ENCODE measurements at regions not wholly inside any gene's neighbourhood (a gene's known extent, or its start where the extent isn't known, plus 50 kb on each side); places are given as distances from the start of the nearest gene placed in this dataset.

DNA sequence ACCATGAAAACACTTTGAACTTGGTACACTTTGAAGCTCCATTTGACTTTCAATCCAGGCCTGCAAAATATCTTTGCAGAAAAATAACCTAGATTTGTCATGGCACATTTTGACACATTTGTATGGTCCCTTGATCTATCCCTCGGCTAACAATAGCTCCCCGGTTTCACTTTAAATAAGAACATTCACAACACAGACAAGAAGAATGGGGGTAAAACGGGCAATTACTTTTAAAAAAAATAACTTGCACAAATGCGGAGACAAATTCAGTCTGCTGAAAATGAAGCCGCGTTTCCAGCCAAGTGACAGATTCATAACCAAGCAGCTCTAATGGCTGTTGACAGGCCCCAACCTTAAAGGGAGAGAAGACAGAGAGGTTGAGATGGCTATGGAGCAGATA, 218.2 kb downstream of the NPHP4 start:
- H3K4me3 ChIP-seq (ENCODE audit: low read length in 2 of 2) = no peak overlapping the region
- no peak for DNase-seq (ENCODE audit: low spot score)
- H3K4me1 ChIP-seq (ENCODE audit: control insufficient read depth in 2 of 2, insufficient read depth in 1 of 2, low read depth in 1 of 2, low read length in 2 of 2) = peaks cover 0 to 8% of the 10 kb centered on the region in 2 donors
- no peak overlapping the region for H2BK5ac ChIP-seq (ENCODE audit: low read length)
- H3K27me3 ChIP-seq (ENCODE audit: control insufficient read depth in 3 of 3, insufficient read depth in 3 of 3, low read depth in 1 of 3, low read length in 3 of 3) = peaks cover 0 to 23% (median 0%) of the 10 kb centered on the region in 3 experiments
- no peak overlapping the region for H3K27ac ChIP-seq (replicated peaks; ENCODE audit: low read length)
- no peak overlapping the region for H3K18ac ChIP-seq (ENCODE audit: low read length)
- H2BK120ac ChIP-seq (ENCODE audit: low read depth, low read length) = no peak overlapping the region
- no peak overlapping the region for H3K4me2 ChIP-seq (ENCODE audit: insufficient read depth, low read length, poor library complexity, severe bottlenecking)
- H4K8ac ChIP-seq (ENCODE audit: low read depth, low read length) = no peak overlapping the region
- no peak overlapping the region for H3K4ac ChIP-seq (ENCODE audit: low read length)
- no peaks in the 10 kb centered on the region for H3K9me3 ChIP-seq (replicated peaks in 1 of 2; ENCODE audit: control insufficient read depth in 2 of 2, insufficient read depth in 1 of 2, low read depth in 1 of 2, low read length in 2 of 2)
- WGBS, 2 donors (ENCODE audit: extremely low coverage in 2 of 2, insufficient read length in 2 of 2, insufficient replicate concordance in 1 of 2) = no CpG with 5 or more reads among the region's 6 CpGs
- no peak overlapping the region for H3K9ac ChIP-seq (ENCODE audit: low read depth, low read length, poor library complexity)
- no peak overlapping the region for H2AK5ac ChIP-seq (ENCODE audit: low read depth, low read length)
- no peak overlapping the region for H3K23ac ChIP-seq (ENCODE audit: low read depth, low read length, poor library complexity)
- H3K36me3 ChIP-seq (replicated peaks in 1 of 2; ENCODE audit: control insufficient read depth in 2 of 2, insufficient read depth in 2 of 2, low read length in 2 of 2) = no peaks in the 10 kb centered on the region
- no peaks in the 10 kb centered on the region for H3K79me1 ChIP-seq (ENCODE audit: low read depth, low read length)
- H2AFZ ChIP-seq (ENCODE audit: low read length) = no peak overlapping the region
- no peak overlapping the region for H3K14ac ChIP-seq (ENCODE audit: low read length)
- H2BK15ac ChIP-seq (ENCODE audit: low read length) = no peak overlapping the region
- H2BK12ac ChIP-seq (ENCODE audit: low read length) = no peak overlapping the region
- no peak overlapping the region for H4K91ac ChIP-seq (ENCODE audit: low read depth, low read length, poor library complexity)

DNA sequence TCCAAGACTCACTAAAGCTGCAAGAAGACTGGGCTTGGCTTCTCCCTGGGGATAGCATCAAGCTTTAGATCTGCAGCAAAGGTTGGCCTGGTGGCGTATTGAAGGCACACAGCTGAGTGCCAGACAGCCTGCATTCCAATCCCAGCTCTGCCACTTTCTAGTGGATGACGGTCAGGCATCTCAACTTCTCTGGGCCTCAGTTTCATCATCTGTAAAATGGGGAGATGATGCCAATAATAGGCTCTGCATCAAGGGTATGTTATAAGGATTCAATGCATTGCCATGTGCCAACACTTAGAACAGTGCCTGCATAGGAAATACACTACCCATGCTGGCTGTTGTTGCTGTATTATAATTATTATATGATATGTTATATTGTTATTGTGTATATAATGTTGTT, 220.4 kb downstream of the NPHP4 start:
- no peaks in the 10 kb centered on the region for H3K79me1 ChIP-seq (ENCODE audit: low read depth, low read length)
- WGBS, 2 donors (ENCODE audit: extremely low coverage in 2 of 2, insufficient read length in 2 of 2, insufficient replicate concordance in 1 of 2) = no CpG with 5 or more reads among the region's 2 CpGs
- H3K4me1 ChIP-seq (ENCODE audit: control insufficient read depth in 2 of 2, insufficient read depth in 1 of 2, low read depth in 1 of 2, low read length in 2 of 2) = peaks cover 0 to 8% of the 10 kb centered on the region in 2 donors
- H3K9me3 ChIP-seq (replicated peaks in 1 of 2; ENCODE audit: control insufficient read depth in 2 of 2, insufficient read depth in 1 of 2, low read depth in 1 of 2, low read length in 2 of 2) = no peaks in the 10 kb centered on the region
- no peak overlapping the region for H3K9ac ChIP-seq (ENCODE audit: low read depth, low read length, poor library complexity)
- no peak overlapping the region for H2BK5ac ChIP-seq (ENCODE audit: low read length)
- no peak overlapping the region for H3K4me2 ChIP-seq (ENCODE audit: insufficient read depth, low read length, poor library complexity, severe bottlenecking)
- no peak overlapping the region for H4K8ac ChIP-seq (ENCODE audit: low read depth, low read length)
- peak overlapping the region; percentile 2 for H3K18ac ChIP-seq (ENCODE audit: low read length)
- no peak overlapping the region for H2BK120ac ChIP-seq (ENCODE audit: low read depth, low read length)
- no peak overlapping the region for H3K14ac ChIP-seq (ENCODE audit: low read length)
- H3K36me3 ChIP-seq (replicated peaks in 1 of 2; ENCODE audit: control insufficient read depth in 2 of 2, insufficient read depth in 2 of 2, low read length in 2 of 2) = no peaks in the 10 kb centered on the region
- H3K27ac ChIP-seq (replicated peaks; ENCODE audit: low read length) = no peak overlapping the region
- H3K4ac ChIP-seq (ENCODE audit: low read length) = no peak overlapping the region
- H2AK5ac ChIP-seq (ENCODE audit: low read depth, low read length) = no peak overlapping the region
- peaks cover 0 to 33% (median 2%) of the 10 kb centered on the region in 3 experiments for H3K27me3 ChIP-seq (ENCODE audit: control insufficient read depth in 3 of 3, insufficient read depth in 3 of 3, low read depth in 1 of 3, low read length in 3 of 3)
- no peak overlapping the region for H2AFZ ChIP-seq (ENCODE audit: low read length)
- no peak overlapping the region for H3K23ac ChIP-seq (ENCODE audit: low read depth, low read length, poor library complexity)
- no peak overlapping the region for H2BK15ac ChIP-seq (ENCODE audit: low read length)
- DNase-seq (ENCODE audit: low spot score) = no peak
- H4K91ac ChIP-seq (ENCODE audit: low read depth, low read length, poor library complexity) = no peak overlapping the region
- H2BK12ac ChIP-seq (ENCODE audit: low read length) = no peak overlapping the region
- no peak overlapping the region for H3K4me3 ChIP-seq (ENCODE audit: low read length in 2 of 2)

GRCh38 chr1:5770981-5771765, 221.1 kb downstream of the NPHP4 start:
- Histone ChIP-seq H2BK12ac (ENCODE audit: low read length) (peak overlapping the region; percentile 52), H3K9me3 (replicated peaks in 1 of 2; ENCODE audit: control insufficient read depth in 2 of 2, insufficient read depth in 1 of 2, low read depth in 1 of 2, low read length in 2 of 2) (no peaks in the 10 kb centered on the region), H3K27me3 (ENCODE audit: control insufficient read depth in 3 of 3, insufficient read depth in 3 of 3, low read depth in 1 of 3, low read length in 3 of 3) (peaks cover 0 to 35% (median 6%) of the 10 kb centered on the region in 3 experiments), H3K9ac (ENCODE audit: low read depth, low read length, poor library complexity) (no peak overlapping the region), H3K4me1 (ENCODE audit: control insufficient read depth in 2 of 2, insufficient read depth in 1 of 2, low read depth in 1 of 2, low read length in 2 of 2) (peaks cover 0 to 8% of the 10 kb centered on the region in 2 donors), H4K8ac (ENCODE audit: low read depth, low read length) (no peak overlapping the region), H3K4me3 (ENCODE audit: low read length in 2 of 2) (no peak overlapping the region), H2BK15ac (ENCODE audit: low read length) (peak overlapping the region; percentile 14), H2AFZ (ENCODE audit: low read length) (no peak overlapping the region), H3K23ac (ENCODE audit: low read depth, low read length, poor library complexity) (peak overlapping the region; percentile 25), H3K18ac (ENCODE audit: low read length) (peak overlapping the region; percentile 69), H2BK120ac (ENCODE audit: low read depth, low read length) (no peak overlapping the region), H4K91ac (ENCODE audit: low read depth, low read length, poor library complexity) (no peak overlapping the region), H3K4ac (ENCODE audit: low read length) (no peak overlapping the region), H3K27ac (replicated peaks; ENCODE audit: low read length) (no peak overlapping the region), H2BK5ac (ENCODE audit: low read length) (peak overlapping the region; percentile 70), H3K14ac (ENCODE audit: low read length) (no peak overlapping the region), H3K4me2 (ENCODE audit: insufficient read depth, low read length, poor library complexity, severe bottlenecking) (peak overlapping the region; percentile 22), H3K36me3 (replicated peaks in 1 of 2; ENCODE audit: control insufficient read depth in 2 of 2, insufficient read depth in 2 of 2, low read length in 2 of 2) (no peaks in the 10 kb centered on the region), H2AK5ac (ENCODE audit: low read depth, low read length) (peak overlapping the region; percentile 24), H3K79me1 (ENCODE audit: low read depth, low read length) (no peaks in the 10 kb centered on the region)
- no CpG with 5 or more reads among the region's 23 CpGs for WGBS, 2 donors (ENCODE audit: extremely low coverage in 2 of 2, insufficient read length in 2 of 2, insufficient replicate concordance in 1 of 2)
- DNase-seq (ENCODE audit: low spot score) = peak; percentile 47

GRCh38 chr1:5769760-5770159, 222.5 kb downstream of the NPHP4 start:
- Histone ChIP-seq H3K4me2 (ENCODE audit: insufficient read depth, low read length, poor library complexity, severe bottlenecking) (no peak overlapping the region), H3K4ac (ENCODE audit: low read length) (no peak overlapping the region), H3K27me3 (ENCODE audit: control insufficient read depth in 3 of 3, insufficient read depth in 3 of 3, low read depth in 1 of 3, low read length in 3 of 3) (peaks cover 0 to 47% (median 6%) of the 10 kb centered on the region in 3 experiments), H3K9ac (ENCODE audit: low read depth, low read length, poor library complexity) (no peak overlapping the region), H3K79me1 (ENCODE audit: low read depth, low read length) (no peaks in the 10 kb centered on the region), H2BK5ac (ENCODE audit: low read length) (peak overlapping the region; percentile 63), H2AK5ac (ENCODE audit: low read depth, low read length) (peak overlapping the region; percentile 57), H3K14ac (ENCODE audit: low read length) (no peak overlapping the region), H3K18ac (ENCODE audit: low read length) (peak overlapping the region; percentile 60), H3K4me3 (ENCODE audit: low read length in 2 of 2) (no peak overlapping the region), H2BK120ac (ENCODE audit: low read depth, low read length) (no peak overlapping the region), H4K8ac (ENCODE audit: low read depth, low read length) (no peak overlapping the region), H3K36me3 (replicated peaks in 1 of 2; ENCODE audit: control insufficient read depth in 2 of 2, insufficient read depth in 2 of 2, low read length in 2 of 2) (no peaks in the 10 kb centered on the region), H4K91ac (ENCODE audit: low read depth, low read length, poor library complexity) (no peak overlapping the region), H3K4me1 (ENCODE audit: control insufficient read depth in 2 of 2, insufficient read depth in 1 of 2, low read depth in 1 of 2, low read length in 2 of 2) (peaks cover 2 to 8% of the 10 kb centered on the region in 2 donors), H3K9me3 (replicated peaks in 1 of 2; ENCODE audit: control insufficient read depth in 2 of 2, insufficient read depth in 1 of 2, low read depth in 1 of 2, low read length in 2 of 2) (no peaks in the 10 kb centered on the region), H3K27ac (replicated peaks; ENCODE audit: low read length) (no peak overlapping the region), H2BK15ac (ENCODE audit: low read length) (no peak overlapping the region), H3K23ac (ENCODE audit: low read depth, low read length, poor library complexity) (no peak overlapping the region), H2AFZ (ENCODE audit: low read length) (no peak overlapping the region), H2BK12ac (ENCODE audit: low read length) (no peak overlapping the region)
- no CpG with 5 or more reads among the region's 5 CpGs for WGBS, 2 donors (ENCODE audit: extremely low coverage in 2 of 2, insufficient read length in 2 of 2, insufficient replicate concordance in 1 of 2)
- DNase-seq (ENCODE audit: low spot score) = no peak
